ENCODE measurements at regions not wholly inside any gene's neighbourhood (a gene's known extent, or its start where the extent isn't known, plus 50 kb on each side); places are given as distances from the start of the nearest gene placed in this dataset.

DNA sequence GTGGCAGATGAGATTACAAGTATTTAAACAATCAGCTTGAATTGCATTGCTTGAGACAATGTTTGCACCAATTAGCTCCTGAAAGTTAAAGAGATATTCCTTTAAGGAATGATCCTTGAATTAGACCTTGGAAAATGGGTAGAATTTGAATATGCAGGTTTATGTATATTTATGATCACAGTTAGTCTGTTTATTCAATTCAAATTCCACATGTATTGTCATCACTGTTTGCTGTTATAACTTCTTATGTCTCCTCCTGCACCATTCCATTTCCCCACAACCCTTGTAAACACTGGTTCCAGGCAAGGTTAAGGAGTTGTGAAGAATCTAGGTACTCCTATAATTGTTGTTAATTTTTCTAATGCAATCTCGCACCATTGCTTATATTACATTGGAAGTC, 518.2 kb upstream of the PBX1 start:
- POLR2A ChIA-PET: no interaction called here
- CTCF ChIA-PET: no interaction called here
- DNase-seq (ENCODE audit: extremely low spot score): no peak
- TF ChIP-seq ARNT (IDR thresholded peaks at IDR 0.05): no peak

DNA sequence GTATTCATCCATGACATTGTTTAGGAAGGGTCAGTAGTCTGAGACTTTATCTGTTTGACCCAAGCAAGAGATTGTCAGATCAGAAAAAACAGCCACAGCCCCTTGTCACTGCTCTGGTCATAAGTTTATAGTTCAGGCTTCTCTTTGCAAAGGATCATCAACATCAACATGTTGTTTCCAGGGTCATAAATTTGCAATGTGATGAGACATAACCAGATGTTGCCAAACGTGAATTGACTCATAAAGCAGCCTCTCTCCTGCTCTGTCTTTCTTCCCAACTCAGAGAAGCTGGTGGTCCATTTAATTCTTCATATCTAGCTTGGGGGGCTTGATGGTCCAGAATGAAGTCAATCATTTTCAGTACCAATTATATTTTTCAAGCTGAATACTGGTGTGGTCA, 507.2 kb upstream of the PBX1 start:
- TF ChIP-seq ELF4 (IDR thresholded peaks at IDR 0.05) (no peak), FOXA1 (IDR thresholded peaks at IDR 0.05) (no peak), ARNT (IDR thresholded peaks at IDR 0.05) (no peak), ZNF384 (IDR thresholded peaks at IDR 0.05) (no peak), FOXM1 (IDR thresholded peaks at IDR 0.05; ENCODE audit: borderline replicate concordance) (no peak), NFRKB (IDR thresholded peaks at IDR 0.05) (no peak), L3MBTL2 (conservative IDR thresholded peaks at IDR 0.05) (no peak), TARDBP (IDR thresholded peaks at IDR 0.05) (no peak), BHLHE40 (IDR thresholded peaks at IDR 0.05; ENCODE audit: borderline replicate concordance) (no peak)
- ChIA-PET POLR2A (no interaction called here), CTCF (no interaction called here)
- no peak for DNase-seq (ENCODE audit: extremely low spot score)

DNA sequence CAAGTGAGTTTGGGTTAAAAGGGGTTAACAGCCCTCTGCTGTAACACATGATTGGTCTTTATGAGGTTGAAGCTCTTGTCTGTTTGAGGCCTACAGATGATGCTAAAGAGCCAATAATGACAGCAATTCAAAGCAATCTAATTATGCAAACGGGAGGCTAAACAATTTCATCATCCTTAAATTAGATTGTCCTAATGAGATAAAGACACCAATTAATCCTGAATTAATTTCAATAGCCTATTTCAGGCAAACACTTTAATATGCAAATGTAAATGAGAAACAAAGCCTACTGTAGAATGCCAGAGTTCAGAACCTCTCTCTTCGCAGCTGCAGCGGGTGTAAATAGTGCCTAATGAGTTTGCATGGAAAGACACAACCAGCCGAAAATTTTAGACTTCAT, 504.7 kb upstream of the PBX1 start:
- ChIA-PET POLR2A (no interaction called here), CTCF (interaction anchor here (0.6 kb wide), 1 partner anchor 597 kb away, joined by 9 read pairs; no protein-coding TSS in a partner anchor)
- TF ChIP-seq FOXM1 (IDR thresholded peaks at IDR 0.05; ENCODE audit: borderline replicate concordance): no peak
- no peak for TF ChIP-seq CTBP1 (IDR thresholded peaks at IDR 0.05; ENCODE audit: borderline replicate concordance)
- TF ChIP-seq L3MBTL2 (conservative IDR thresholded peaks at IDR 0.05): no peak
- no peak for TF ChIP-seq FOXK2 (IDR thresholded peaks at IDR 0.05)
- TF ChIP-seq HDGF (IDR thresholded peaks at IDR 0.05; ENCODE audit: borderline replicate concordance): no peak
- TF ChIP-seq, protein P1, sequence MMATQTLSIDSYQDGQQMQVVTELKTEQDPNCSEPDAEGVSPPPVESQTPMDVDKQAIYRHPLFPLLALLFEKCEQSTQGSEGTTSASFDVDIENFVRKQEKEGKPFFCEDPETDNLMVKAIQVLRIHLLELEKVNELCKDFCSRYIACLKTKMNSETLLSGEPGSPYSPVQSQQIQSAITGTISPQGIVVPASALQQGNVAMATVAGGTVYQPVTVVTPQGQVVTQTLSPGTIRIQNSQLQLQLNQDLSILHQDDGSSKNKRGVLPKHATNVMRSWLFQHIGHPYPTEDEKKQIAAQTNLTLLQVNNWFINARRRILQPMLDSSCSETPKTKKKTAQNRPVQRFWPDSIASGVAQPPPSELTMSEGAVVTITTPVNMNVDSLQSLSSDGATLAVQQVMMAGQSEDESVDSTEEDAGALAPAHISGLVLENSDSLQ (IDR thresholded peaks at IDR 0.05): no peak
- TF ChIP-seq ARNT (IDR thresholded peaks at IDR 0.05): no peak
- TF ChIP-seq ELF4 (IDR thresholded peaks at IDR 0.05): no peak
- no peak for TF ChIP-seq ZNF384 (IDR thresholded peaks at IDR 0.05)
- TF ChIP-seq LEF1 (IDR thresholded peaks at IDR 0.05; ENCODE audit: borderline replicate concordance): no peak
- no peak for TF ChIP-seq BHLHE40 (IDR thresholded peaks at IDR 0.05; ENCODE audit: borderline replicate concordance)
- TF ChIP-seq SP1 (IDR thresholded peaks at IDR 0.05): no peak
- no peak for TF ChIP-seq SUZ12 (IDR thresholded peaks at IDR 0.05)
- TF ChIP-seq NFRKB (IDR thresholded peaks at IDR 0.05): no peak
- TF ChIP-seq FOXA1 (IDR thresholded peaks at IDR 0.05): no peak
- no peak for TF ChIP-seq TARDBP (IDR thresholded peaks at IDR 0.05)
- DNase-seq (ENCODE audit: extremely low spot score): no peak

DNA sequence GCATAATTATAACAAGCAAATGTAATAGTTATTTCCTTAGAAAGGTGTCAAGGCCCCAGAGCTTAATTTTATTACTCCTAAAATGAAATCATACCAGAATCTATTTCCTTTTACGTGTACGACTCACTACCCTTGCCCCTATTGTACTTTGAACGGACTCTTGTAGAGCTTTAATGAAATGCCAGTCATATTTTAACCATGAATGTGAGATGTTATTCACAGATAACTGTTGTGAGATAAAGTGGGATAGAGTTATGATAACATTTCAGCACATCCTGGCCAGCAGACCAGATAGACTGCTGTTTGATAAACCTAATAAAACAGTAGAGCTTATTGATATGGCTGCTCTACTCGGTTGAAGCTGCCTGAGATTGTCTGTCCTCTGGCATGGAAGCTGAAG, 500.8 kb upstream of the PBX1 start:
- ChIA-PET CTCF (interaction anchor here (1.1 kb wide), 1 partner anchor 77 kb away, joined by 3 read pairs; no protein-coding TSS in a partner anchor), POLR2A (no interaction called here)
- no peak for DNase-seq (ENCODE audit: extremely low spot score)
- TF ChIP-seq SP1 (IDR thresholded peaks at IDR 0.05) (no peak), SUZ12 (IDR thresholded peaks at IDR 0.05) (no peak), CTBP1 (IDR thresholded peaks at IDR 0.05; ENCODE audit: borderline replicate concordance) (no peak), NFRKB (IDR thresholded peaks at IDR 0.05) (no peak), ZNF384 (IDR thresholded peaks at IDR 0.05) (no peak), LEF1 (IDR thresholded peaks at IDR 0.05; ENCODE audit: borderline replicate concordance) (no peak), FOXK2 (IDR thresholded peaks at IDR 0.05) (no peak), ARNT (IDR thresholded peaks at IDR 0.05) (no peak), FOXA1 (IDR thresholded peaks at IDR 0.05) (no peak), ELF4 (IDR thresholded peaks at IDR 0.05) (no peak), TARDBP (IDR thresholded peaks at IDR 0.05) (no peak), L3MBTL2 (conservative IDR thresholded peaks at IDR 0.05) (no peak)
- TF ChIP-seq, protein P1 (IDR thresholded peaks at IDR 0.05): no peak

DNA sequence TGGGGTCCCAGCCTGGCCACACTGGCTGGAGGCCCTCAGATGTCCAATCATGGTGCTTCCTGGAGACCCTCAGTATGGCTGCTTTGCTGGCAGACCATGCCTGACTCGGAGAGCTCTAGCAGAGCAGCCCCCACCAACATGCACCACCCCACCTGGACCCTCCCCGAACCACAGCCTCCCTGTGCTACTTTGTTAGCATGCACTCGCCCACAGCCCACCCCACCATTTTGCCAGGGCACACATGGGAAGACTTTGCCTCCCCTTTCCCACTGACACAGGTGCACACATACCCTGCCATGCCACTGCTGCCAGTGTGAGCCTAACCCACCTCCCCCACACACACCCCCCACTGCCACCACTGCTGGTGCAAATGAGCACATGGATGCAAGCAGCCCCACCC, 497.5 kb upstream of the PBX1 start:
- ChIA-PET POLR2A (no interaction called here), CTCF (no interaction called here)
- DNase-seq (ENCODE audit: extremely low spot score): no peak
- TF ChIP-seq HDGF (IDR thresholded peaks at IDR 0.05; ENCODE audit: borderline replicate concordance) (no peak), ARNT (IDR thresholded peaks at IDR 0.05) (no peak), TARDBP (IDR thresholded peaks at IDR 0.05) (no peak), BHLHE40 (IDR thresholded peaks at IDR 0.05; ENCODE audit: borderline replicate concordance) (no peak), FOXK2 (IDR thresholded peaks at IDR 0.05) (no peak), ELF4 (IDR thresholded peaks at IDR 0.05) (no peak), L3MBTL2 (conservative IDR thresholded peaks at IDR 0.05) (no peak), SUZ12 (IDR thresholded peaks at IDR 0.05) (no peak), FOXA1 (IDR thresholded peaks at IDR 0.05) (no peak), SP1 (IDR thresholded peaks at IDR 0.05) (no peak), CTBP1 (IDR thresholded peaks at IDR 0.05; ENCODE audit: borderline replicate concordance) (no peak), ZNF384 (IDR thresholded peaks at IDR 0.05) (no peak), LEF1 (IDR thresholded peaks at IDR 0.05; ENCODE audit: borderline replicate concordance) (no peak), FOXM1 (IDR thresholded peaks at IDR 0.05; ENCODE audit: borderline replicate concordance) (no peak), NFRKB (IDR thresholded peaks at IDR 0.05) (no peak)
- TF ChIP-seq, protein P1 (IDR thresholded peaks at IDR 0.05): no peak

DNA sequence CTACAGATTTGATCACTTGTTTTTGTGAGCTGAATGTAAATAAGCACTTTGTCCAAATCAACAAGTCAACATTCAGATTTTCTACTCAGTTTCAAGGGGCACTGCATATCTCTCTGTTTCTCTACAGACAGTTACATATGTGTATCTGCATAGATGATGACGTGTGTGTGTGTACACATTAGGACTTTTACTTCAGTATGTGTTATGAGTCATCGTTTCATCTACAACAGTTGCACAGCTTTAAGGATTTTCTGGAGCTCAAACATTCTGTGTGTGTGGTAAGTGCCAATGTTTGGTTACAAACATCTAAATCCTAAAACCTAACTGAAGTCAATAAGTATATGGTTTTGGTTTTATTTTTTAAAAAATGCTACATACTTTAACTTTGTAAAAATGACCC, 494.5 kb upstream of the PBX1 start:
- TF ChIP-seq ZNF384 (IDR thresholded peaks at IDR 0.05) (no peak), SP1 (IDR thresholded peaks at IDR 0.05) (no peak), ARNT (IDR thresholded peaks at IDR 0.05) (no peak), FOXM1 (IDR thresholded peaks at IDR 0.05; ENCODE audit: borderline replicate concordance) (no peak), CTBP1 (IDR thresholded peaks at IDR 0.05; ENCODE audit: borderline replicate concordance) (no peak), LEF1 (IDR thresholded peaks at IDR 0.05; ENCODE audit: borderline replicate concordance) (no peak), FOXA1 (IDR thresholded peaks at IDR 0.05) (no peak), FOXK2 (IDR thresholded peaks at IDR 0.05) (no peak), L3MBTL2 (conservative IDR thresholded peaks at IDR 0.05) (no peak), SUZ12 (IDR thresholded peaks at IDR 0.05) (no peak), ELF4 (IDR thresholded peaks at IDR 0.05) (no peak), NFRKB (IDR thresholded peaks at IDR 0.05) (no peak), BHLHE40 (IDR thresholded peaks at IDR 0.05; ENCODE audit: borderline replicate concordance) (no peak), TARDBP (IDR thresholded peaks at IDR 0.05) (no peak)
- TF ChIP-seq, protein P1 (IDR thresholded peaks at IDR 0.05): no peak
- CTCF ChIA-PET: no interaction called here
- POLR2A ChIA-PET: no interaction called here
- DNase-seq (ENCODE audit: extremely low spot score): no peak
